ENCODE measurements at regions not wholly inside any gene's neighbourhood (a gene's known extent, or its start where the extent isn't known, plus 50 kb on each side); places are given as distances from the start of the nearest gene placed in this dataset.

DNA sequence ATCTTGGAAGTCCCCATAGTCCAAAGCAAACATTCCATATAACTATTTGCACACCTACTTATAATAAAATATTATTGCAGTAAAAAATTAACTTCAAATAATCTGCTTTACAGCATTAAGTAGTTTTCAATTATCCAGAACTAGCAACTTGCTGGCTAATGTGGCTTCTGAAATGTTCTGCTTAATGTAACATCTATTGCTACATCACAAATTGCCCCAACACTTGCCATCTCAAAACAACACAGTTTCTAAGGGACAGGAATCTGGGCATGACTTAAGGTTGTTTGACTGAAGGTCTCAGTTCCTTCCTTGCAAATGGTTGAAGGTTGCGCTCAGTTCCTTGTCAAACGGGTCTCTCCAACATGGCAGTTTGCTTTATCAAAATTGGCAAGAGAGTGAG lies 378.5 kb upstream of the SEMA3C start:
- TF ChIP-seq POLR2A (IDR thresholded peaks at IDR 0.05; ENCODE audit: extremely low read depth, insufficient read length), result no peak
- TF ChIP-seq CTCF (IDR thresholded peaks at IDR 0.05; ENCODE audit: low read depth, low read length), result no peak
